Vagina (tissue), 2 donors: ENCODE measurements at regions not wholly inside any gene's neighbourhood (a gene's known extent, or its start where the extent isn't known, plus 50 kb on each side); places are given as distances from the start of the nearest gene placed in this dataset.

Experiments
- CTCF ChIP-seq, 3 experiments: fragments of 450-650 bp in 2 of 3; fragments of 200-600 bp in 1 of 3; sonication (generic) in 1 of 3; IDR thresholded peaks; one replicate each; pipeline ENCODE4 v1.5.1; 2017 to 2019; ENCODE audit warnings: antibody characterized with exemption in 3 of 3, mild to moderate bottlenecking in 2 of 3, moderate library complexity in 2 of 3
- POLR2AphosphoS5 ChIP-seq, 2 donors: sonication (generic); formaldehyde crosslinking; IDR thresholded peaks; one replicate each; pipeline ENCODE4 v1.9.0; 2017; ENCODE audit warnings: antibody characterized with exemption in 2 of 2, mild to moderate bottlenecking in 2 of 2, low read depth in 1 of 2; ENCODE audit not compliant: insufficient read depth in 1 of 2

- no peak for TF ChIP-seq POLR2AphosphoS5 (IDR thresholded peaks at IDR 0.05; ENCODE audit: insufficient read depth in 1 of 2, low read depth in 1 of 2)
- TF ChIP-seq CTCF (IDR thresholded peaks at IDR 0.05): no peak
Observed at GRCh38 chr9:106718936-106719335, 144.0 kb upstream of the ZNF462 start.
